Esophagus (tissue), 2 donors: ENCODE measurements at regions not wholly inside any gene's neighbourhood (a gene's known extent, or its start where the extent isn't known, plus 50 kb on each side); places are given as distances from the start of the nearest gene placed in this dataset.
"Not testable (repeated sequence)": the region's sequence is repeated elsewhere in the genome, so short reads cannot be mapped to it uniquely, and the experiment has no call there.

Experiments used
- H3K27ac ChIP-seq, 2 donors: one replicate each; pipeline ENCODE4 v1.5.1; 2013; ENCODE audit warnings: low read depth in 2 of 2, mild to moderate bottlenecking in 2 of 2, inconsistent platforms in 1 of 2, low read length in 1 of 2, moderate library complexity in 1 of 2
- H3K27me3 ChIP-seq, 2 donors: one replicate each; pipeline ENCODE4 v1.6.1; 2013; ENCODE audit warnings: low read length in 2 of 2, control low read depth in 1 of 2, mild to moderate bottlenecking in 1 of 2; ENCODE audit not compliant: insufficient read depth in 2 of 2, control insufficient read depth in 1 of 2
- H3K36me3 ChIP-seq, 2 donors: one replicate each; pipeline ENCODE4 v1.6.1; 2013; ENCODE audit warnings: low read length in 1 of 2; ENCODE audit not compliant: control insufficient read depth in 2 of 2, insufficient read depth in 2 of 2
- H3K4me1 ChIP-seq, 2 donors: one replicate each; pipeline ENCODE4 v1.6.1; 2013; ENCODE audit warnings: low read length in 1 of 2; ENCODE audit not compliant: control insufficient read depth in 2 of 2, insufficient read depth in 2 of 2
- H3K4me3 ChIP-seq, 2 donors: one replicate each; pipeline ENCODE4 v1.5.1; 2013; ENCODE audit warnings: low read length in 2 of 2, mild to moderate bottlenecking in 2 of 2, low read depth in 1 of 2, moderate library complexity in 1 of 2
- H3K9me3 ChIP-seq, 2 donors: one replicate each; pipeline ENCODE4 v1.6.1; 2013; ENCODE audit warnings: mild to moderate bottlenecking in 2 of 2, low read depth in 1 of 2, low read length in 1 of 2, moderate library complexity in 1 of 2; ENCODE audit not compliant: control insufficient read depth in 2 of 2, insufficient read depth in 1 of 2
- WGBS, 2 donors: extraction: QIAGEN DNeasy Blood & Tissue Kit; methylation state at CpG; one replicate each; pipeline ENCODE4 v1.1.7; 2013; 5-methylcytosine and 5-hydroxymethylcytosine counted together
- donor health status: healthy with polysubstance abuse.
- donor health status: Bipolar disorder and iron deficiency.

- WGBS, 2 donors, result 78 to 85% methylated on average over 1 of the region's 1 CpG
- no peaks in the 10 kb centered on the region for H3K4me1 ChIP-seq
These were observed 583.0 kb upstream of the GOLIM4 start for GRCh38 chr3:168678730-168679129.

DNA sequence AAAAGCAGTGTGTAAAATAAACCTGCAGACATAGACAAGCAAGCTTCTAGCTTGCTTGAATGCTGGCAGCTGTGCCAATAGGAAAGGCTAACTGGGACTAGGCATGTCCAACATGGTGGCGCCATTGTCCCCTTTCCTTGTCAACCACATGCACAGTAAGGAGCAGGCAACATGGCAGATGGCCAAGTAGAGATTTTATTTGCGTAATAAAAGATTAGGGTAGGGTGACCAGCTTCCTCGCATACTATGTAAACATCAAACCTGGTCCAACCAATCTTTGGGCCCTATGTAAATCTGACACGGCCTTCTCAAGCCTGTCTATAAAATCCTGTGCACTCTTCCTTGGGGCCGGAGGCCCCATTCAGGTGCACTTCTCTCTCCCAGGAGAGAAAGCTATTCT lies 575.4 kb upstream of the GOLIM4 start:
- Histone ChIP-seq H3K27me3 (no peaks in the 10 kb centered on the region), H3K4me3 (no peak overlapping the region), H3K4me1 (no peaks in the 10 kb centered on the region), H3K9me3 (no peaks in the 10 kb centered on the region), H3K36me3 (no peaks in the 10 kb centered on the region), H3K27ac (no peak overlapping the region)
- 39 to 62% methylated on average over 5 of the region's 5 CpGs for WGBS, 2 donors

More at GRCh38 chr3:168678730-168679129, 583.0 kb upstream of the GOLIM4 start:
- Histone ChIP-seq H3K36me3 (no peaks in the 10 kb centered on the region), H3K27me3 (no peaks in the 10 kb centered on the region), H3K4me3 (no peak overlapping the region), H3K9me3 (no peaks in the 10 kb centered on the region), H3K27ac (no peak overlapping the region)

DNA sequence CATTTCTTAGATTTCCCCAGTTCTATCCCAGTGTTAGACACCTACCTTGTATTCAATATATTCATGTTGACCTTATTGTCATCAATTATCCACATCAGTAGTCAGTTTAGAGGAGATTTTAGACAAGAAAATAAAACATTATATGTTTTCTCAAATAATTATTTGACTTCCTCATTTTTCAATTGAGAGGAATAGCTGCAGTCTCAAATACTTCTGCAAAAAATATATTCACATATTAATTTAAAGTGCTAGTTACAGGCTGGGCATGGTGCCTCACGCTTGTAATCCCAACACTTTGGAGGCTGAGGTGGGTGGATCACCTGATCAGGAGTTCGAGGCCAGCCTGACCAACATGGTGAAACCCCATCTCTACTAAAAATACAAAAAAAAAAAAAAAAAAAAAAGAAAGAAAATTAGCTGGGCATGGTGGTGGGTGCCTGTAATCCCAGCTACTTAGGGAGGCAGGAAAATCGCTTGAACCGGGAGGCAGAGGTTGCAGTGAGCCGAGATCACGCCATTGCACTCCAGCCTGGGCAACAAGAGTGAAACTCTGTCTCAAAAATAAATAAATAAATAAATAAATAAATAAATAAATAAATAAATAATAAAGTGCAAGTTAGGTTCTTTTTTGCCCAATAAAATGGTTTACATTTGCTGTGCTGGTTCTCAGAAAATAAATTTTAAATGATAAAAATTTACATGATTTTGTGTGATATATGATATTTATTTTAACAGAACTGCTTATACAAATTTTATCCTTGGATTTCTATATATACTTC lies 565.3 kb upstream of the GOLIM4 start:
- not testable (repeated sequence) for H3K4me3 ChIP-seq, H3K4me1 ChIP-seq, H3K9me3 ChIP-seq, H3K27ac ChIP-seq, H3K27me3 ChIP-seq, H3K36me3 ChIP-seq
- 81 to 91% methylated on average over 6 of the region's 6 CpGs for WGBS, 2 donors

- no peak overlapping the region for H3K27ac ChIP-seq
These were observed 563.3 kb upstream of the GOLIM4 start for GRCh38 chr3:168659015-168659414.

GRCh38 chr3:168655611-168656010 lies 559.9 kb upstream of the GOLIM4 start:
- Histone ChIP-seq H3K36me3 (no peaks in the 10 kb centered on the region), H3K4me3 (no peak overlapping the region), H3K4me1 (no peaks in the 10 kb centered on the region), H3K27me3 (no peaks in the 10 kb centered on the region), H3K9me3 (no peaks in the 10 kb centered on the region), H3K27ac (no peak overlapping the region)
- 38 to 67% methylated on average over 1 of the region's 1 CpG for WGBS, 2 donors

More at GRCh38 chr3:168659015-168659414, 563.3 kb upstream of the GOLIM4 start:
- Histone ChIP-seq H3K9me3 (no peaks in the 10 kb centered on the region), H3K36me3 (no peaks in the 10 kb centered on the region), H3K27me3 (no peaks in the 10 kb centered on the region), H3K4me1 (no peaks in the 10 kb centered on the region), H3K4me3 (no peak overlapping the region)

GRCh38 chr3:168654700-168655099 lies 559.0 kb upstream of the GOLIM4 start:
- WGBS, 2 donors, result 62 to 66% methylated on average over 2 of the region's 2 CpGs

GRCh38 chr3:168653255-168653654 lies 557.5 kb upstream of the GOLIM4 start:
- Histone ChIP-seq H3K4me3 (no peak overlapping the region), H3K36me3 (no peaks in the 10 kb centered on the region)
- WGBS, 2 donors, result 33 to 39% methylated on average over 1 of the region's 1 CpG

More at GRCh38 chr3:168654700-168655099, 559.0 kb upstream of the GOLIM4 start:
- Histone ChIP-seq H3K36me3 (no peaks in the 10 kb centered on the region), H3K4me3 (no peak overlapping the region), H3K4me1 (no peaks in the 10 kb centered on the region), H3K27me3 (no peaks in the 10 kb centered on the region), H3K9me3 (no peaks in the 10 kb centered on the region), H3K27ac (no peak overlapping the region)

DNA sequence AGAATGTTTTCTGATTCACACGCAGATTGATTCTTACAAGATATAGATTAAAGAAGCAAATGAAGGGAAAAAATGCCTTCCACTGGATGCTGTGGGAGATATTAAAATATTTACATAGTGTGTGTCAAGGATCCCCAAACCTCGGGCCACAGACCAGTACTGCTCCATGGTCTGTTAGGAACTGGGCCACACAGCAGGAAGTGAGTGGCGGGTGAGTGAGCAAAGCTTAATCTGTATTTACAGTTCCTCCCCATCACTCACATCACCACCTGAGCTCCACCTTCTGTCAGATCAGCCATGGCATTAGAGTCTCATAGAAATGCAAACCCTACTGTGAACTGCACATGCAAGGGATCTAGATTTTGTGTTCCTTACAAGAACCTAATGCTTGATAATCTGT lies 552.6 kb upstream of the GOLIM4 start:
- no peaks in the 10 kb centered on the region for H3K9me3 ChIP-seq
- H3K27me3 ChIP-seq, result no peaks in the 10 kb centered on the region
- no peaks in the 10 kb centered on the region for H3K4me1 ChIP-seq
- WGBS, 2 donors, result 69 to 83% methylated on average over 3 of the region's 3 CpGs
- no peak overlapping the region for H3K4me3 ChIP-seq
- no peak overlapping the region for H3K27ac ChIP-seq
- no peaks in the 10 kb centered on the region for H3K36me3 ChIP-seq

More at GRCh38 chr3:168653255-168653654, 557.5 kb upstream of the GOLIM4 start:
- Histone ChIP-seq H3K4me1 (no peaks in the 10 kb centered on the region), H3K27ac (no peak overlapping the region), H3K9me3 (no peaks in the 10 kb centered on the region), H3K27me3 (no peaks in the 10 kb centered on the region)

DNA sequence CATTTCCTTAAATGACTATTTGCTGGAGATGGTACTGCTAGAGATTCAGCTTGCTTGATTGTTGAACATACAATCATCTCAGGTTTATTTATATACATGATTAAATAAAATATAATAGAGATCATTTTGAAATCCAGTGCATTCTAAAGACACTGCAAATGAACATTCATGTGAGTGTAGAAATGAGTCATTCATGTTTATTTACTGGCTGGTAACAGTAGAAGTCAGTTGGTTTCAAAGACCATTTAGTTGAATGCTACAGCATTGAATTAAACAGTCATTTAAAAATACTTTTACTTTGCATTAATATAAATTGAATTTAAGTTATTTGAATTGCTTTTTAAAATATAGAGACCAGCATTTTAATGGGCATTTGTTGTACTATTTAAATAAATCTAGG lies 551.9 kb upstream of the GOLIM4 start:
- H3K27me3 ChIP-seq, result no peaks in the 10 kb centered on the region
- no peaks in the 10 kb centered on the region for H3K9me3 ChIP-seq
- no peaks in the 10 kb centered on the region for H3K4me1 ChIP-seq
- no peak overlapping the region for H3K4me3 ChIP-seq
- H3K27ac ChIP-seq, result no peak overlapping the region
- H3K36me3 ChIP-seq, result no peaks in the 10 kb centered on the region

GRCh38 chr3:168645180-168645579 lies 549.5 kb upstream of the GOLIM4 start:
- Histone ChIP-seq H3K27ac (no peak overlapping the region), H3K4me3 (no peak overlapping the region), H3K36me3 (no peaks in the 10 kb centered on the region), H3K4me1 (no peaks in the 10 kb centered on the region), H3K27me3 (no peaks in the 10 kb centered on the region), H3K9me3 (no peaks in the 10 kb centered on the region)
- 58% methylated on average over 2 of the region's 2 CpGs for WGBS, 2 donors
